HepG2 (cell line): ENCODE measurements at regions not wholly inside any gene's neighbourhood (a gene's known extent, or its start where the extent isn't known, plus 50 kb on each side); places are given as distances from the start of the nearest gene placed in this dataset.

Experiments used
- ATAC-seq: fragments of 200-7000 bp; cut with Tn5 transposase; 3 replicates; pipeline ENCODE4 v1.9.1; 2020; ENCODE audit warnings: mild to moderate bottlenecking, moderate library complexity
- BruUV-seq: library from RNA; stranded (reverse); fragments of 400-500 nt; replicated peaks from 2 replicates; lab custom pipeline; 2021; lab: Mats Ljungman, UMichigan
- CTCF ChIA-PET: fragments of 300-600 bp; formaldehyde crosslinking; extraction: SDS; loops from one replicate; lab custom pipeline; 2021; ENCODE audit warnings: low total read pairs, inconsistent platforms, low intra/inter-chr PET ratio; lab: Yijun Ruan, JAX
- POLR2A ChIA-PET: fragments of 350-600 bp; sonication (Branson Sonifier 250); formaldehyde crosslinking; loops from one replicate; lab custom pipeline; 2020; ENCODE audit warnings: antibody characterized with exemption, inconsistent platforms; lab: Yijun Ruan, JAX
- DNase-seq: peaks from one replicate; pipeline ENCODE4 v3.0.0-alpha.2; 2015; ENCODE audit warnings: low spot score
- FAIRE-seq: peaks from 3 replicates; lab custom pipeline; 2011; peaks lifted over from hg19 to GRCh38; lab: Jason Lieb, UNC
- H2AFZ ChIP-seq: one replicate; pipeline ENCODE4 v1.6.1; 2011; ENCODE audit warnings: low read length, inconsistent platforms
- H3K27ac ChIP-seq: fragments of 300-600 bp; 3 replicates; pipeline ENCODE4 v1.8.0; 2011; ENCODE audit warnings: mixed run types, mild to moderate bottlenecking, mixed read lengths, low read length, inconsistent platforms; ENCODE audit not compliant: insufficient read depth; ENCODE audit errors: extremely low read length
- H3K27me3 ChIP-seq, 2 experiments: fragments of 200-600 bp in 1 of 2; 2 replicates in 1 of 2; 3 replicates in 1 of 2; pipeline versions ENCODE4 v1.6.0 to v1.8.0; 2011; ENCODE audit warnings: low read length in 2 of 2, mild to moderate bottlenecking in 2 of 2, moderate library complexity in 2 of 2, inconsistent platforms in 1 of 2; ENCODE audit not compliant: insufficient read depth in 2 of 2, control insufficient read depth in 1 of 2
- H3K36me3 ChIP-seq, 2 experiments: fragments of 200-600 bp in 1 of 2; replicated peaks in 1 of 2; 2 replicates in 1 of 2; 3 replicates in 1 of 2; pipeline versions ENCODE4 v1.5.1 to v1.8.0; 2011; ENCODE audit warnings: low read length in 2 of 2, inconsistent platforms in 1 of 2; ENCODE audit not compliant: insufficient read depth in 2 of 2, control insufficient read depth in 1 of 2
- H3K4me1 ChIP-seq: 2 replicates; pipeline ENCODE4 v1.5.1; 2012; ENCODE audit warnings: low read length, inconsistent platforms; ENCODE audit not compliant: insufficient read depth
- H3K4me2 ChIP-seq: 2 replicates; pipeline ENCODE4 v1.6.0; 2011; ENCODE audit warnings: low read depth, low read length, inconsistent platforms
- H3K4me3 ChIP-seq, 3 experiments: fragments of 200-600 bp in 1 of 3; sonication (generic), shearing (Covaris generic) in 1 of 3; replicated peaks in 1 of 3; 2 replicates each; pipeline ENCODE4 v1.5.1; 2011 to 2016; ENCODE audit warnings: low read length in 3 of 3, inconsistent platforms in 2 of 3, low read depth in 2 of 3, mild to moderate bottlenecking in 2 of 3, control low read depth in 1 of 3, mixed read lengths in 1 of 3; ENCODE audit not compliant: insufficient read depth in 1 of 3
- H3K79me2 ChIP-seq: one replicate; pipeline ENCODE4 v1.6.1; 2011; ENCODE audit warnings: low read length, inconsistent platforms; ENCODE audit not compliant: insufficient read depth
- H3K9ac ChIP-seq: 2 replicates; pipeline ENCODE4 v1.6.0; 2011; ENCODE audit warnings: mild to moderate bottlenecking, low read depth, low read length, inconsistent platforms; ENCODE audit not compliant: insufficient read depth
- H3K9me3 ChIP-seq: 2 replicates; pipeline ENCODE4 v1.5.1; 2012; ENCODE audit warnings: mild to moderate bottlenecking, low read length
- H4K20me1 ChIP-seq: 2 replicates; pipeline ENCODE4 v1.6.0; 2011; ENCODE audit warnings: inconsistent platforms, mild to moderate bottlenecking, low read length, moderate library complexity; ENCODE audit not compliant: insufficient read depth
- AGO1 ChIP-seq: fragments of 200-400 bp; formaldehyde crosslinking; IDR thresholded peaks from 2 replicates; pipeline ENCODE4 v1.6.1; 2017; ENCODE audit warnings: mild to moderate bottlenecking, low read depth, low read length, moderate library complexity; ENCODE audit not compliant: poor library complexity, severe bottlenecking
- ARID2 ChIP-seq: sonication (generic); formaldehyde crosslinking; IDR thresholded peaks from 2 replicates; pipeline ENCODE4 v1.8.1; 2022; ENCODE audit warnings: mild to moderate bottlenecking, missing genetic modification reagents, borderline replicate concordance
- EED ChIP-seq: sonication (generic); formaldehyde crosslinking; IDR thresholded peaks from 2 replicates; pipeline ENCODE4 v1.5.0; 2020; ENCODE audit warnings: mild to moderate bottlenecking, missing genetic modification reagents
- HNF4A ChIP-seq: sonication (generic); formaldehyde crosslinking; IDR thresholded peaks from 2 replicates; pipeline ENCODE4 v1.4.0; 2020; ENCODE audit warnings: missing genetic modification reagents
- HNF4G ChIP-seq, 2 experiments: sonication (generic) in 1 of 2; formaldehyde crosslinking in 1 of 2; IDR thresholded peaks; 2 replicates each; pipeline versions ENCODE4 v1.4.0 to v1.6.1; 2011 to 2020; ENCODE audit warnings: borderline replicate concordance in 2 of 2, low read depth in 2 of 2, mild to moderate bottlenecking in 2 of 2, low read length in 1 of 2, missing genetic modification reagents in 1 of 2, moderate library complexity in 1 of 2
- MTA1 ChIP-seq: sonication (generic); formaldehyde crosslinking; IDR thresholded peaks from 2 replicates; pipeline ENCODE4 v1.4.0; 2020; ENCODE audit warnings: missing genetic modification reagents, mild to moderate bottlenecking, borderline replicate concordance
- PAX8 ChIP-seq: sonication (generic); formaldehyde crosslinking; IDR thresholded peaks from 2 replicates; pipeline ENCODE4 v1.8.0; 2022; ENCODE audit warnings: mild to moderate bottlenecking, missing genetic modification reagents, borderline replicate concordance
- SMAD3 ChIP-seq: sonication (generic); formaldehyde crosslinking; IDR thresholded peaks from 2 replicates; pipeline ENCODE4 v1.4.0; 2020; ENCODE audit warnings: missing genetic modification reagents
- SMC3 ChIP-seq: IDR thresholded peaks from 2 replicates; pipeline ENCODE4 v1.6.1; 2011; ENCODE audit warnings: low read length, improper control_type of control experiment
- SMYD3 ChIP-seq: sonication (generic); formaldehyde crosslinking; IDR thresholded peaks from 2 replicates; pipeline ENCODE4 v1.8.1; 2023; ENCODE audit warnings: mild to moderate bottlenecking, missing genetic modification reagents
- ZFAT ChIP-seq: sonication (generic); formaldehyde crosslinking; conservative IDR thresholded peaks from 2 replicates; pipeline ENCODE4 v1.8.1; 2023; ENCODE audit warnings: missing genetic modification reagents, inconsistent platforms
- ZKSCAN1 ChIP-seq: fragments of 150-350 bp; IDR thresholded peaks from 2 replicates; pipeline ENCODE4 v1.6.1; 2014; ENCODE audit warnings: low read length
- ZNF256 ChIP-seq: sonication (generic); formaldehyde crosslinking; conservative IDR thresholded peaks from 2 replicates; pipeline ENCODE4 v1.4.0; 2020; ENCODE audit warnings: missing genetic modification reagents
- ZNF468 ChIP-seq: sonication (generic); formaldehyde crosslinking; IDR thresholded peaks from 2 replicates; pipeline ENCODE4 v1.8.0; 2022; ENCODE audit warnings: mild to moderate bottlenecking, moderate library complexity, missing genetic modification reagents
- ZNF816 ChIP-seq: sonication (generic); formaldehyde crosslinking; IDR thresholded peaks from 2 replicates; pipeline ENCODE4 v1.8.0; 2022; ENCODE audit warnings: missing genetic modification reagents, mild to moderate bottlenecking, borderline replicate concordance
- ZNF83 ChIP-seq: sonication (generic); formaldehyde crosslinking; IDR thresholded peaks from 2 replicates; pipeline ENCODE4 v1.4.0; 2020; ENCODE audit warnings: missing genetic modification reagents, mild to moderate bottlenecking, borderline replicate concordance
- WGBS: methylation state at CpG from one replicate; pipeline ENCODE4 v1.1.6; 2017; ENCODE audit warnings: low lambda C conversion rate; 5-methylcytosine and 5-hydroxymethylcytosine counted together
- in situ Hi-C: cut with HindIII; loops from 2 replicates; pipeline ENCODE4 v1.10.0; 2017; ENCODE audit warnings: low pct_unique_long_range_greater_than_20kb; ENCODE audit not compliant: extremely low pct_ligation_motif_present
- intact Hi-C: fragments of 100-400 bp; cut with micrococcal nuclease; formaldehyde crosslinking; loops from one replicate; pipeline ENCODE4 v1.10.0; 2022; ENCODE audit not compliant: unreplicated experiment
- TF ChIP-seq, protein P1 (sequence below): sonication (generic); formaldehyde crosslinking; IDR thresholded peaks from 2 replicates; pipeline ENCODE4 v1.8.1; 2023; ENCODE audit warnings: missing genetic modification reagents, inconsistent platforms, borderline replicate concordance
- TF ChIP-seq, protein P2 (sequence below): sonication (generic); formaldehyde crosslinking; IDR thresholded peaks from 2 replicates; pipeline ENCODE4 v1.8.0; 2022; ENCODE audit warnings: mild to moderate bottlenecking, missing genetic modification reagents, borderline replicate concordance
- TF ChIP-seq, protein P3 (sequence below): sonication (generic); formaldehyde crosslinking; IDR thresholded peaks from 2 replicates; pipeline ENCODE4 v1.5.0; 2020; ENCODE audit warnings: mild to moderate bottlenecking, low read depth, missing genetic modification reagents, borderline replicate concordance
- TF ChIP-seq, protein P4 (sequence below): sonication (generic); formaldehyde crosslinking; IDR thresholded peaks from 2 replicates; pipeline ENCODE4 v1.4.0; 2020; ENCODE audit warnings: missing genetic modification reagents

- Histone ChIP-seq H3K4me2 (no peak overlapping the region), H3K36me3 (no peaks in the 10 kb centered on the region), H3K79me2 (no peaks in the 10 kb centered on the region), H4K20me1 (no peaks in the 10 kb centered on the region), H3K4me3 (no peak overlapping the region), H2AFZ (no peak overlapping the region), H3K9me3 (no peaks in the 10 kb centered on the region), H3K4me1 (no peaks in the 10 kb centered on the region), H3K27ac (no peak overlapping the region), H3K27me3 (peaks cover 2 to 24% of the 10 kb centered on the region in 2 experiments), H3K9ac (no peak overlapping the region)
- 17% methylated on average over 11 of the region's 11 CpGs for WGBS
- BruUV-seq, result no TSS peak
- no peak for DNase-seq
- ChIA-PET POLR2A (no interaction called here), CTCF (no interaction called here)
- in situ Hi-C loops, result no loop called here
- no peak for FAIRE-seq
- no peak for ATAC-seq
- intact Hi-C loops, result no loop called here
- TF ChIP-seq, protein P1, sequence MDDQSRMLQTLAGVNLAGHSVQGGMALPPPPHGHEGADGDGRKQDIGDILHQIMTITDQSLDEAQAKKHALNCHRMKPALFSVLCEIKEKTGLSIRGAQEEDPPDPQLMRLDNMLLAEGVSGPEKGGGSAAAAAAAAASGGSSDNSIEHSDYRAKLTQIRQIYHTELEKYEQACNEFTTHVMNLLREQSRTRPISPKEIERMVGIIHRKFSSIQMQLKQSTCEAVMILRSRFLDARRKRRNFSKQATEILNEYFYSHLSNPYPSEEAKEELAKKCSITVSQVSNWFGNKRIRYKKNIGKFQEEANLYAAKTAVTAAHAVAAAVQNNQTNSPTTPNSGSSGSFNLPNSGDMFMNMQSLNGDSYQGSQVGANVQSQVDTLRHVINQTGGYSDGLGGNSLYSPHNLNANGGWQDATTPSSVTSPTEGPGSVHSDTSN (CRISPR knock-in tag), result no peak
- TF ChIP-seq ZFAT, result no peak
- TF ChIP-seq, protein P2, sequence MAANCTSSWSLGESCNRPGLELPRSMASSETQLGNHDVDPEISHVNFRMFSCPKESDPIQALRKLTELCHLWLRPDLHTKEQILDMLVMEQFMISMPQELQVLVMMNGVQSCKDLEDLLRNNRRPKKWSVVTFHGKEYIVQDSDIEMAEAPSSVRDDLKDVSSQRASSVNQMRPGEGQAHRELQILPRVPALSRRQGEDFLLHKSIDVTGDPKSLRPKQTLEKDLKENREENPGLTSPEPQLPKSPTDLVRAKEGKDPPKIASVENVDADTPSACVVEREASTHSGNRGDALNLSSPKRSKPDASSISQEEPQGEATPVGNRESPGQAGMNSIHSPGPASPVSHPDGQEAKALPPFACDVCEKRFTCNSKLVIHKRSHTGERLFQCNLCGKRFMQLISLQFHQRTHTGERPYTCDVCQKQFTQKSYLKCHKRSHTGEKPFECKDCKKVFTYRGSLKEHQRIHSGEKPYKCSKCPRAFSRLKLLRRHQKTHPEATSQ (CRISPR knock-in tag), result no peak
- TF ChIP-seq ZKSCAN1, result no peak
- TF ChIP-seq, protein P3, sequence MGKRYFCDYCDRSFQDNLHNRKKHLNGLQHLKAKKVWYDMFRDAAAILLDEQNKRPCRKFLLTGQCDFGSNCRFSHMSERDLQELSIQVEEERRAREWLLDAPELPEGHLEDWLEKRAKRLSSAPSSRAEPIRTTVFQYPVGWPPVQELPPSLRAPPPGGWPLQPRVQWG (CRISPR knock-in tag), result no peak
- TF ChIP-seq SMYD3 (CRISPR knock-in tag), result no peak
- TF ChIP-seq AGO1, result no peak
- TF ChIP-seq, protein P4, sequence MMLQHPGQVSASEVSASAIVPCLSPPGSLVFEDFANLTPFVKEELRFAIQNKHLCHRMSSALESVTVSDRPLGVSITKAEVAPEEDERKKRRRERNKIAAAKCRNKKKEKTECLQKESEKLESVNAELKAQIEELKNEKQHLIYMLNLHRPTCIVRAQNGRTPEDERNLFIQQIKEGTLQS (CRISPR knock-in tag), result no peak
- TF ChIP-seq ZNF256 (CRISPR knock-in tag), result no peak
- TF ChIP-seq ARID2 (CRISPR knock-in tag), result no peak
- TF ChIP-seq ZNF83 (CRISPR knock-in tag), result no peak
- no peak for TF ChIP-seq EED (CRISPR knock-in tag)
- no peak for TF ChIP-seq HNF4G (IDR thresholded peaks at IDR 0.05; ENCODE audit: borderline replicate concordance, low read depth, low read length)
- TF ChIP-seq HNF4G (CRISPR knock-in tag; IDR thresholded peaks at IDR 0.05; ENCODE audit: borderline replicate concordance, low read depth), result no peak
- no peak for TF ChIP-seq ZNF468 (CRISPR knock-in tag)
- TF ChIP-seq ZNF816 (CRISPR knock-in tag), result no peak
- no peak for TF ChIP-seq SMC3
- TF ChIP-seq SMAD3 (CRISPR knock-in tag), result no peak
- no peak for TF ChIP-seq PAX8
- TF ChIP-seq HNF4A (CRISPR knock-in tag), result no peak
- TF ChIP-seq MTA1, result no peak
Measured at GRCh38 chr5:2656206-2656605, 95.3 kb downstream of the IRX2 start.
